Glomerular endothelial cell (primary cell): ENCODE measurements at regions not wholly inside any gene's neighbourhood (a gene's known extent, or its start where the extent isn't known, plus 50 kb on each side); places are given as distances from the start of the nearest gene placed in this dataset.
"Not testable (repeated sequence)": the region's sequence is repeated elsewhere in the genome, so short reads cannot be mapped to it uniquely, and the experiment has no call there.

Source experiments
- DNase-seq: peaks from one replicate; pipeline ENCODE4 v3.0.0-alpha.2; 2011; ENCODE audit warnings: low read depth, low spot score; ENCODE audit errors: extremely low read depth

DNA sequence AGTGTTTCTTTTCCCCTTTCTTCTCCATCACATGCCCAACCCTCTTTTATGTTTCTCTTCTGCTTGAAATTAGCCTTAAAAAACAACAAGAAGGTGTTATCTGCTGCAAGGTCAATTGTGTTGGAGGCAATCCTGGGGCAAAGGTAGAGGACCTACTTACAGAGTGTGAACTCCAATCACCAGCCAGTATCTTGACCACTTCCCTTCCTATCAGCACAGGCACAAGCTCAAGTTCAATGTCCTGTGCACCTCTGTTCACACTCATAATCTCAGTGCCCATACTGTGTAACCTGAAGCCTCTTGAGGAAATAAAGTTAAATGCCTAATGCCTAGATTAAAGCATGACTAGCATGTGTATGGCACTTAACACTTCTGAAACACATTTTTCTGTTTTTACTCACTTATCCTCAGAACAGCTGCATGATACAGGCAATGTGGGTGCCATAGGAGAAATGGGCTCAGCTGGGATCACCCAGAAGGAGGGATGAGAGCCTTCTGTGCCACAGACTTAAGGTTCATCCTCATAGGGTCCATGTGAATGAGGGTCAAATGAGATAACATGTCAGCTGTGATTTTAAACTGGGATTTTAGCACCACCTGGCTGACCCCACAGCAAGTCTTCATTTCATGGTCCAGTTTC is 701.5 kb downstream of the BCL11A start:
- no peak for DNase-seq

GRCh38 chr2:59850554-59850953 is 702.9 kb downstream of the BCL11A start:
- DNase-seq: no peak

DNA sequence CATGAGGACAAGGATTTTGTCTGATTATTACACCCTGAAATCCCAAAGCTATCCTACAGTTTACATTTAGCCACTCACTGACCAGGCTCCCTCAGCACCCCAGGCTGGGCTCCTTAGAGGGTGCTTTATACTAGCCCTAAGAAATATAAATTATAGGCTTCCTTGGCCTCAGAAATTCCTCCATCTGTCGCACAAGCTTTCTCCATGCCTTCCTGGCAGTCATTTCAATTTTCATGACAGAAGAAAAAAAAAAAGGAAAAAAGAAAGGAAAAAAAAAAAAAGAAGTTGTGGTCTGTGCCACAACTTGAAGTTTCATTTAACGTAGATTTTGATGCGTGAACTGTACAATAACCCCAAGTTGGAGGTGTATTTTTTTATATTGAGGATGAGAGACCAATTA is 719.5 kb downstream of the BCL11A start:
- no peak for DNase-seq

GRCh38 chr2:59830601-59831000 is 722.9 kb downstream of the BCL11A start:
- DNase-seq: no peak

DNA sequence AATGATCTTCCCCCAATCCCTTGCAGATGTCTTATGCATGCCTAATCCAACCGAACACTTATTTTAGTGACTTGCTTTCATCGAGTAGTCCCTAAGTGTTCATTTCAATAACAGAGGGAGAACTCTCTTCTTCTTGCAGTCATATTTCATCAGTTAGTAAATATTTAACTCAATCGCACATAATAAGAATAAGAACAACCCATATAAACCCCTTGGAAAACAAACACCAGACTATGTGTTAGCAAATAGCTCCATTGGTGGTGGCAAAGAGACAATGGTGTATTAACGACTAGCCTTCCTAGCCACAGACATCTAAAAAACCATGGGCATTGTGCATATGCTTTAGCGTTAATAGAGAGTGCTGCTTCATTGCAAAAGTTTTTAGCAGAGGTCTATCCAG is 725.8 kb downstream of the BCL11A start:
- DNase-seq: no peak

GRCh38 chr2:59826177-59826576 is 727.3 kb downstream of the BCL11A start:
- no peak for DNase-seq

DNA sequence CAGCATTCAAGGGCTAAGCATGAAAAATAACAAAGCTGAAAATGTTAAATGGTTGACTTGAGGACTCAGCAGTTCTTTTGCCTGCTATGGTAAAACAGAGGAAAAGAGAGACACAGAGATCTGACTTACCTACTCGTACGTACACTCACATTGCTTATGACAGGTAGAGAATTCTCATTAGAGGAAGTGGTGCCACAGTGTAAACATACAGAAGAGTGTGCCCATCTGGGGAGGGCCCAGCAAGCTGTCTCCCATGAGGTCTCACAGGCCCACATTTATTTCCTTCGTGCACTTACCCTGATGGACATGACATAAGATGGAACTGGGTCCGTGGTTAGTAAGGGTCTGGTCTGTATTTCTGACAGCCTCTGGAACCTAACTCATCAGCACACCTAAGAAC is 729.1 kb downstream of the BCL11A start:
- DNase-seq: no peak

DNA sequence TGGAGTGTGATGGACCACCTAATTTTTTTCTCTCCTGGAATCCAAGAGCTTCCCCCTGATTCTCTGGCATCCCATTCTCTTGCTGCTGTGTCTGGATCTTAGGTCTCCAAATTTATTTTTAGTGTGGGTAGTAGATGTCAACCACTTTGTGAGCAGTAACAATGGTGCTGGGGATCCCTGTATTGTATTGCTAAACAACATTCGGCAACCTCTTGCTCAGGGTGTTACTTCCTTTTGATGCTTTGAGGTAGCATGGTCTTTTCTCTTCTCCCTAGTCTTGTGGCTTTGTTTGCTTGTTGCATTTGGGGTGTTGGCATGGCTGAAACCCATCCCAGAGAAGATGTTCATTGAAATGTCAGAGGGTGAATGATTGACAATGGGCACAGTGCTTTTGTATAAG is 737.4 kb downstream of the BCL11A start:
- no peak for DNase-seq

GRCh38 chr2:59810283-59810682 is 743.2 kb downstream of the BCL11A start:
- DNase-seq: not testable (repeated sequence)

DNA sequence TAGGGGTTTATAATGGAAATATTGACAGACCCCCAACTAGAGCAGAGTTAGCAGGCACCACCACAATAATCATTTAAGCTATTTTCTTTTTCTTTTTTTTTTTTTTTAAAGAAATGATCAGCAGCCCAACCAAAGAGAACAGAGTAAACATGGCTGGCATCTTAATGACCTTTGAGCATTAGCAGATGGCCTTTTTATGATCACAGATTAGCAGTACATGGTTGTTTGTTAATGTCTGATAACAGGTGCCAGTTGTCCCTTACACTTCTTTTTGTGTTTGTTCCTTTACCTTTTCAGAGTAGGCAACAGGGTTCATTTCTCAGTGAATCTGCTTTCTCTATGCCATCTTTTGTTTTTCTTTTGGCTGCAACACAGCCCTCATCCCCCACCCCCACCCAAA is 747.0 kb downstream of the BCL11A start:
- DNase-seq: no peak

- no peak for DNase-seq
Observed at GRCh38 chr2:59804732-59805131, 748.7 kb downstream of the BCL11A start.

- no peak for DNase-seq
Observed at GRCh38 chr2:59803586-59803985, 749.9 kb downstream of the BCL11A start.

- DNase-seq: no peak
Observed at GRCh38 chr2:59798687-59799232, 754.7 kb downstream of the BCL11A start.

GRCh38 chr2:59791004-59791618 is 762.3 kb downstream of the BCL11A start:
- no peak for DNase-seq

- DNase-seq: no peak
Observed at GRCh38 chr2:59790186-59791003, 763.1 kb downstream of the BCL11A start.

DNA sequence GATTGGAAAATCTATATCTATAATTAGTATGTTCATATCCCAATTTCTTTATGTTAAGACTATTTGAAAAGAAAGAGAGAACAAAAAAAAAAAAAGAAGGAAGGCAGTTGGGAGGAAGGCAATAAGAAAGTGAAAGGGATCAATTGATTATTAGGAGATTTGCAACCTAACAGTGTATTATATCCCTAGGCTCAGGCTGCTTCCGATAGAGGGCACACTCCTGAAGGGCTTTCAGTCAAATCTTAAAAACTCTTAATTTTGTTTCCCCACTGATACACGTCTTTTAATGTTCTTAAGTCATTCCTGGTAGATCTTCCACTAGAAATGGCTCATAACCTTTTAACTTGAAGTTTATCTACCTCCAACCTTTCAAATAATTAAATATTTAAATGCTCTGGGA is 763.9 kb downstream of the BCL11A start:
- DNase-seq: no peak

DNA sequence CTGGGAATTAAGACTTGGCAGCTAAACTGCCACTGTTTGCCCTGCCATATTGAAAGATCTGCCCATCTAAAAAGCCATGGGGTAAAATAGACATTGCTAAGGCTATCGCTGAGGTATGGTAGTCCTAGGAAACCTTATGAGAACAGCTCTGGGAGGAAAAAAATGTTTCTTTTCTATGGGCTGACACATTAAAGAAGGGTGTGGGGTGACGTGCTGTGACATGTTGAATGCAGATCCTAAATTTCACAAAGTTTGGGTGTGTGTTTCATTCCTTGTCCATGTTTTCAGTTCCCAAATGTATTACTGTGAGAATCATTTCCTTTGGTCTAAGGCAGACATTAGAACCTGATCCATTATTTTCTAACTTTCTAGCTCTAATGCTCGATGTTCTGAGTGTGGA is 766.4 kb downstream of the BCL11A start:
- DNase-seq: no peak

DNA sequence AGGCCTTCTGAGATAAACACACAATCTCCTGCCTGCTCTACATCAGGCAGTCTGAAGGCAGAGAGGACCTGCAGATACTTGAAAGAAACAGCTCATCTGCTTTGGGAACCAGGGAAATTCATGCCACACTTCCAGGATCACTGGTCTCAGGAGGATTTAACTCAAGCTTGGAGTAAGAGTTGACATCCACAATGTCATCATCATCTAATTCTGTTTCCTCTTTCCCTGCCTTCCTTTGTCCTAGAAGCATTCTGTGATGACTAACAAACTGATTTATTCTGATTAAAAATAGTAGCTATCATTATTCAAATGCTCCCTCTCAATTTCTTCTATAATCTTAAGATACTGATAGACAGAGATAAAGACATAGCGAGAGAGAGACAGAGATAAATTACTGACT is 766.8 kb downstream of the BCL11A start:
- no peak for DNase-seq

- DNase-seq: no peak
Observed at GRCh38 chr2:59779571-59779970, 773.9 kb downstream of the BCL11A start.

GRCh38 chr2:59777120-59777519 is 776.3 kb downstream of the BCL11A start:
- no peak for DNase-seq

- no peak for DNase-seq
Observed at GRCh38 chr2:59776726-59777008, 776.8 kb downstream of the BCL11A start.

GRCh38 chr2:59774821-59775433 is 778.5 kb downstream of the BCL11A start:
- DNase-seq: no peak
